CD4-positive, alpha-beta T cell treated with Interferon alpha-2 for 1 hour (primary cell): ENCODE measurements at regions not wholly inside any gene's neighbourhood (a gene's known extent, or its start where the extent isn't known, plus 50 kb on each side); places are given as distances from the start of the nearest gene placed in this dataset.
"Not testable (repeated sequence)": the region's sequence is repeated elsewhere in the genome, so short reads cannot be mapped to it uniquely, and the experiment has no call there.

Experiments used
- DNase-seq, 2 donors: peaks; one replicate each; pipeline ENCODE4 v3.0.0-alpha.2; 2020 to 2022

DNA sequence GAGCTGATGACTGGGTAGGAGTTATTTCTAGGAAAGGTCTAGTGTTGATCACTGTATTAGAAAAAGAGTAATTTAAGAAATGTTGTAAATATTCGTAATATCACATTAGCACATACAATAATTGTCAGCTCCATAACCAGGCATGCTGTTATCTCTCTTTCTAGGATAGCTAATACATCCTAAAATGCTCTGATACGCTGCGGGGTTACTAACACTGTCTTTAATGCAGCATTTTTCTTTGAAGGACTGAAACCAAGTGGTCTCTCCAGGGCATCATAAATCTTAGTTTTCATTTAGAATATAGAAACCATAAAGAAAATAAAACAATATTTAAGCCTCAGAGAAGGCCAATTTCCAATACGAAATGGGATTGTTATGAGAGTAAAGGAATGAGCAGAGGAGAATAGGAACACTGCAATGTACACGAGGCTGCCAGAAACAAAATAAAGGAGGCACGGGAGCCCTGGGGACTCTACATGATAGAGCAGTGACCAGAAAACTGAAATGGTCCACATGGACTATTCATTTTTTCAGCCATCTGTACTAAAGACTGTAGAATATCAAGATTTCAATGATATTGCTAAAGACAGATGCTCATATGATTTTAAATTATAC, 1606.7 kb upstream of the AGA start:
- DNase-seq = no peak

DNA sequence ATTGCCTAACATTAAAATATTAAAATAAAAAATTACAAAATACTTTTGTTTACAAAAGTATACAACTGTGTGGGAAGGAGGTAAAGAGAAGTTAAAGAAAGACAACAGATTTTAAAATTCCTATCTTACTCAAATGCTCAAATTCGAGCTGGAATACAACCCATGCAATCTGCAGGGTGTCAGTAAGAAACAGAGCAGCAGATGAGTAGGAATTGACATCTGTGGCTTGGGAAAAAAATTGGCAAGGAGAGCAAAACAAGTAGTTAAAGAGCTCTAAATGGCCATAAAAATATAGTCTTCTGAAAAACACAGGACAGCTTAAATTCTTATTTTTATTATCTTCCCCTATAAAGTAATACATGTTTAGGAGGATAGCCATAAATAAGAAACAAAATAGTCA, 1609.0 kb upstream of the AGA start:
- DNase-seq = no peak

DNA sequence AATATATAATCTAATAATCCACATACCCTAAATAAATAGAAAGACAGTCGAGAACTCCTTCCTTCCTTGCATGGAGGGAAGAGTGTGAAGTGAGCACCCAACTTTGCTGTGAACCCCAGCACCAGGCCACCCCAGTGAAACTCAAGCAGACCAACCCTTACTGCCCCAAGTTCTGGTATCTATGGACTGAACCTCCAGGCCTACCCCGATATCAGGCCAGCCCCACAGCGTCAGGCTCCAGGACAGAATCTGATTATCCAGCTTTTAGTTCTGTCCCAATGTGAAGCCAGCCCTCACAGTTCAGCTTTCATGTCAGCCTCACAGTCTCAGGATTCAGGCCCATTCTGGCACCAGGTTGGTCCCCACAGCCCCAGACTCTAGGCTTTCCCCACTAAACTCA, 1617.2 kb upstream of the AGA start:
- no peak for DNase-seq

DNA sequence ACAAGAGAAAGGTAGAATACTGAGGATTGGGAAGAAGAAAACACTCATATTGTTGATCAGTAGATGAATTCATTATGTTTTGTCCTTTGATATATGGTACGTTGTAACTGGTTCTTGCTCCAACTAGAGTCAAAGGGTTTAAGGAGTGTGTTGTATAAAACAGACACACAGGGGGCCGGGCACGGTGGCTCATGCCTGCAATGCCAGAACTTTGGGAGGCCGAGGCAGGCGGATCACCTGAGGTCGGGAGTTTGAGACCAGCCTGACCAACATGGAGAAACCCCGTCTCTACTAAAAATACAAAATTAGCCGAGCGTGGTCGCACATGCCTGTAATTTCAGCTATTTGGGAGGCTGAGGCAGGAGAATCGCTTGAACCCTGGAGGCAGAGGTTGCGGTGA, 1624.0 kb upstream of the AGA start:
- not testable (repeated sequence) for DNase-seq

DNA sequence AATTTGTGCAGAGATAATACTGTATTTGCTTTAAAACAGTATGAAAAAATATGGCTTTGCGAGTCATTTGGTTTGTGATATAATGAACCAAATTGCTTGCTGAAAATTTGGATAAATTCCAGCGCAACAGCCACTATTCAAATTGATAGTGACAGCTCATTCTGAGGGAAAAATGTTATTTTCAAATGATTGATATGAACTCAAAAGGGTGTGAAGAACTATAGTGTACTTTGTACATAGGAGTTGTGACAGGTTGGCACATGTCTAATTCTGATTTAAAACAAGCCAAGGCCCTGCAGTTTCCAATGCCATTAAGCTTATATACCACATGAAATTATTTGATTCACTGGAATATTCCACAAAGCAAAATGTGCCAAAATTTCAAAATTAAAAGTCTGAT, 1628.9 kb upstream of the AGA start:
- no peak for DNase-seq

DNA sequence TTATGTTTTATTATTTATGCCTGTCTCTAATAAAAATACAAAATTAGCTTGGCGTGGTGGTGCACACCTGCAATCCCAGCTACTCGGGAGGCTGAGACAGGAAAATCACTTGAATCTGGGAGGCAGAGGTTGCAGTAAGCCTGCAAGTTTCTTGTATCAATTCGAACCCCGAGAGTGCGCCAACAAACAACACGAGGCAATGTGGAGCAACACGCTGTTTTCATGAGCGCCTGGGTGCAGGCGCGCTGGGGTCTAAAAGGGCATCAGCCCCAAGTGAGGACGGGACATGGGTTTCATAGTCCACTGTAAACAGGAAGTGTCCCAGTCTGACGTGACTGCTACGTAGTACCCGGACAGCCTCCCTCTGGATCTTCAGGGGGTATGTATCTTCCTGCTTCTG, 1634.6 kb upstream of the AGA start:
- no peak for DNase-seq

DNA sequence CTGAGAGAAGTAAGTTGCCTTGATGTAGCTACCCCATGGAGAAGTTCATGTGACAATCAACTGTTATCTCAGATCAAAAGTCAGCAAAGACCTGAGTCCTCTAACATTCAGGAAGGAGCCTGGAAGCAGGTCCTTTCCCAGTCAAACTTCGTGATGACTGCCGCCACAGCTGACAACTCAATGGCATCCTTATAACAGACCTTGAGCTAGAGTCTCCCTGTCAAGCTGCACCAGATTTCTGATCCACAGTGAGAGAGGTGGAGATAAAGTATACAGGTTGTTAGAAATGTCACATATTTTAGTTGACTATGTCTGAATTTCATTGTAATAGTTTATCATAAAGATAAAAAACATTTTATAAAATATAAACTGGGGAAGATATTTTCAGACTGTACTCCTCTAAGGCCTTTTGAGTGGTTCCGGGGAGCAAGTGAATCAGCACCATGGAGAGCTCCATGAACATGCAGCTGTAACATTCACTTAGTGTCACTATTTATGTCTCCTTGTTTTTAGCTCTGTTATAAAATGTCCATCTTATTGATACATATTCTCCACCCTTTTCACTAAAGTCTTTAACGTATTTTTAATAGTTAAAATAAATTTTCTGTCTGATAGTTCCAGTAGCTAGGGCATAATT, 1653.5 kb upstream of the AGA start:
- DNase-seq = no peak

DNA sequence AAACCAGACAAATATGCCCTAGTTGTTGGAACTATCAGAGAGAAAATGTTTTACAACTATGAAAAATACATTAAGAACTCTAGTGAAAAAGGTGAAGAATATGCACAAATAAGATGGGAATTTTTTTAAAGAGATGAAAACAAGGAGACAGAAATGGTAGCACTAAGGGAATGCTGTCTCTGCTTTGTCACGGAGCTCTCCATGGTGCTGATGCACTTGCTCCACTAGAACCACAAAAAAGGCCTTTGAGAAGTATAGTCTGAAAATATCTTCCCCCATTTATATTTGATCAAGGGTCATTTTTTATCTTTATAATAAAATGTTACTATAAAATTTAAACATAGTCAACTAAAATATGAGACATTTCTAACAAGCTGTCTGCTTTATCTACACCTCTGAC, 1655.5 kb upstream of the AGA start:
- DNase-seq = no peak

DNA sequence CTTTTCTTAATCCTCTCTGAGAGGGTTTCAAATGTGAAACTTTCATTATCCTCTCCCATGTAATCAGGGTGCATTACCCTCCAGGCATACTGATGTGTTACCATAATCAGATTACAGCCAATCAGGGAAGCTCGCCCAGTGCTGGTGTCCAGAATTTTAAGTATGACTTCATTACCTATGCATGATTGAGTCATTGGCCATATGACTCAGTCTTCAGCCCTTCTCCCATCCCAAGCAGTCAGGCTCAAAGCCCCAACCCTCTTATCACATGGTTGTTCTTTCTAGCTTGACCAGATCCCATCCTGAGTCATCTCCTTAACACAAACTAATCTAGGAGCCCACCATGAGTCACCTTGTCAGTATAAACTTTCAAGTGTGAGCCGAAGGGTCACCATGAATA, 1668.1 kb upstream of the AGA start:
- DNase-seq = no peak

DNA sequence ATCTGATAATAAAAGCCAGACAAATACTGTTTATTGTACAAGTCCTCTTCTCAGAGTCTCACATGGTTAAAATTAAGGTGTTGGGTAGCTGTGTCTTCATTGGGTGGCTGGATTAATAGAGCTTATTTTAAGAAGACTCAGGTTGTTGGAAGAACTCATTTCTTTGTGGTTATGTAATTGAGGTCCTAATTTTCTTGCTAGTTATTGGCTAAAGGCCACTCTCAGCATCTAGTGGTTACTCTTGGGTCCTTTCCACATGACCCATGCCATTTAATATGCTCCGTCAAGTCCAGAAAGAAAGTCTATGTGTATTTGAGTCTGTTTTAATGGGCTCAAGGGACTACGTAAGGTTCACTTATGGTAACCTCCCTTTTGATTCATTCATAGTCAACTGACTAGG, 1668.6 kb upstream of the AGA start:
- DNase-seq = no peak

DNA sequence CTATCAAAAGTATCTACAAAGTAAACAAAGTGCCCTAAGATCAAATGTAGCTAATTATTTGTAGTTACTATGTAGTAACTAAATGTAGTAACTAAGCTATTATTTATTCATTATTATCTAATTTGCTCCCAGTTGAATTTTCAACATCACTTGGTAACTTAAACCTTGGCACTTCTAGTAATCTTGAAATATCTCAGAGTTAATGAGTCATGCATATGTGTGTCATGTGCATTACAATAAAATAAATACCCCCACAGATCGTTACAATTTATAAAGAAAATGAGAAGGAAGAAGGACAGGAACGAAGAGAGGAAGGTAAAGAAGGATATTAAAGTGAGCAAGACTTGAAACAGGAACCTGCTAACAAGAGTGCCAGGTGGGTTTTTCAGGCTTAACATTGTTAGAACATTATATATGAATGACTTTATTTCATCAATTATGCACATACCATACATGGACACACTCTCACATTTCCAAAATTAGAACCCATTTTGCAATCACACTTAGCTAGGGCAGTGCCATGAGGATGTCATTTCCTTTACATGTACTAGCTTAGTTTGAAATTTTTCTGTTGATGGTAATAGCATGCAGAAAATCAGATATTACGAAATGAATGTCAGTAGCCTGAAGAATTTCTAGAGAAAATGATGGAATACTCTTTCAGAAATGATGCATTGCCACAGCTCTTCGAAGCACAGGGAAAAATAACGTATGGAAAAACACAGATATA, 1670.4 kb upstream of the AGA start:
- DNase-seq = no peak

DNA sequence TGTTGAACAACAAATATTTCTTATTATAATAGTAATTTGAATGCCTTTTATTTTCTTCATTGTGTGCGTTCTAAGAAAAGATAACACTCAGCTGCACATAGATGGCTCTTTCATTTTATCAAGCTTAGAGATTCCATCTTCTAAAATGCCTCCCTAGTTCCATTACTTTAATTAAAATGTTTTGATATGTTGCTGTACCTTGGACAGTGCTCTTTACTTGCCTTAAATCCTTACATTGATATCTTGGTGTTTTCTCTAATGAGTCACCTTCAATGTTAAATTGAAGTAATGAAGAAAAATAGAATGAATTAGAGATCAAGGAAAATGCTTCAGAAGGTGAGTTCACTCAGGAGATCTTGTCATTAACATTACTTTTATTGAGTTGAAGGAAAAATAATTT, 1672.4 kb upstream of the AGA start:
- no peak for DNase-seq

DNA sequence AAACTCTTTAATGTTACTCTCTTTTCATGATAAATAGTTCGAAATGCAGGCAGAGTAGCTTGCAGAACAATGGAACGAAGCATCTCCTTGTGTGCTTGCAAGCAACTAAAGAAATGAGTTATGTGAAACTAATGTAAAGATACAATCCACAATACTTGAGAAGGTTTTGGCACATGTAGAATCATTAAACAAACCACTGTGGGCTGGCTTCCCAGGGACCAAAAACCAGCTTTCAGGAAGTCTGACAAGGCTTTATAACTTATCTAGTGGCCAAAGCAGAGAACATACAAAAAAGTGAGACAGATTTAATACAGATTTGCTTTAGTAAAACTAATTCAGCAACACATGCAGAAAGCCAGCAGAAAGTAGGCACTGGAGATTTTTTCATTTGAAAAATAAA, 1673.8 kb upstream of the AGA start:
- no peak for DNase-seq

DNA sequence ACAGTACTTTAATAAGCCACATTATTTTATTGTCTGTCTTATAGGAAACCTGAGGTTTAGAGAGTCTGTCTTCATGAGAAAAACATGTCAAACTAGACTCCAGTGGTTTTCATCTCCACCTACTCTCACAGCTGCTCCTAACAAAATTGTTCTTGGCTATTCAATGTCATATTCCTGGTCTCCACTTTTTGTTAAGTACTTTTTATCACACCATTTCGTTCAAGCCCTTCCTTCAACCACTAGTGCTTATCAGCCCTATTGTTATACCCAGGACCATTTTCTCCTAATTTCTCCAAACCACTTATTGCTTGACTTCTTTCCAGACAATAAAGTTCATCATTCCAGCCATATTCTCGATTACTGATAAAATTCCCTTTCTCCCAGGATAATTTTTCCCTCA, 1674.3 kb upstream of the AGA start:
- DNase-seq = no peak

DNA sequence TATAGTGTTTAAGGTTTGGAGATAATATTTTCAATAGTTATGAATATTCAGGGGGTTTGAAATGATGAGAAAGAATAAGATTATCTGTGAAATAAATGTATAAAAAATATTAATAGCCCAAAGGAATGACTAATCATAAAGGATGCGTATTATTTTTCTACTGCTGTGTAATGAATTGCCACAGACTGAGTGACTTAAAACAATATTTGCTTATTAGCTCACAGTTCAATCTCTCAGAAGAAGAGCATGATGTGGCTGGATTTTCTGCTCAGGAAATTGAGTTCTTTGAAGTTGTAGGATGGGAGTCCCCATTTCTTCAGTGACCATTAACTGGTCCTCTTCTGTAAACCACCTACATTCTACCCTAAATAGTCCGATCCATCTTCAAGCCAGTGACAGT, 1680.8 kb upstream of the AGA start:
- no peak for DNase-seq

DNA sequence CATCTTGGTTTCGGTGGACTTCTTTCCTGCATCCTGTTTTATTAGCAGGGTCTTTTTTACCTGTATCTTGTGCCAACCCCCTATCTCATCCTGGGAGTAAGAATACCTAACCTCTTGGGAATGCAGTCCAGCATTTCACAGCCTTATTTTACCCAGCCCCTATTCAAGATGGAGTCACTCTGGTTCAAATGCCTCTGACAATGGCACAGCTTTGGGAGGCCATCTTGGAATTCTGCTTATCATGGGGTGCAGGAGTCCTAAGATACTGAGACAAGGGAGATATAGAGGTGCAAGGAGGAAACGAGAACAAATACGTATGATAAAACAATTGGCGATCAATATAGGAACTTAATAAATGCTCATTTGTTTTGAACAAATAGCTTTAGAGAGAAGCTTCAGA, 1682.2 kb upstream of the AGA start:
- no peak for DNase-seq

DNA sequence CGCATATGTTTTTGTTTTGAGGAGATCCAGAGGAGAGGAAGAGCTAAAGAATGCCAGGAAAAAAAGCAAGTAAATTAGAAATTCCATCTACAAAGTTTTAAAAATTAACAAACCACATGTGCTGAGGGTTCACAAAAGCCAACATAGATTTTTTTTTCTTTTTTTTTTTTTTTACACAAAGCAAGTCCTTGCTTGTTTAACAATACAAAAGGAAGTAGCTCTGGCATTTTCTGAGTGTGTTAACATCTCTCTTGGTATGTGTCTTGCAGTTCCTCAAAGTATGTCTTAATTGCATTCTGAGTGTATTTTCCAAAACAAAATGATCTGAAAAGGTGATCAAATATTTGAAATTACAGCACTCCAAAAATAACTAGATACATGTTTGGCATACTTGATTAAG, 1682.7 kb upstream of the AGA start:
- DNase-seq = no peak

DNA sequence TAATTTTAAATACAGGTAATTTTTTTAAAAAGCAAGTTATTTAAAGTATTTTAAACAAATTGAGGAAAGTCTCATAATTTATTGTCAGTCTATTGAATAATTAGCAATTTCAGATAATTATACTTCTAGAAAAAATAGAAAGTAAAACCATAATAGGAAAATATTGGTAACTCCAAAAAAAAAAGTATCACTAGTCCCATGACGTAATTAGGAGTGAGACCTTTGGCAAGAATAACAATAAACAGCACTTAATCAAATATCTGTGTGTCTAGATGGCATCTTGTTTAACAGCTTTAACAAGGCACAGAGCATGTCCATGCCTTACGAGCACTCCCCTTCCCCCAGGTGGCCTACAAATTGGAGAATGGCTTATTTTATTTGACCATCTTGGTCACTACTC, 1683.6 kb upstream of the AGA start:
- DNase-seq = no peak

DNA sequence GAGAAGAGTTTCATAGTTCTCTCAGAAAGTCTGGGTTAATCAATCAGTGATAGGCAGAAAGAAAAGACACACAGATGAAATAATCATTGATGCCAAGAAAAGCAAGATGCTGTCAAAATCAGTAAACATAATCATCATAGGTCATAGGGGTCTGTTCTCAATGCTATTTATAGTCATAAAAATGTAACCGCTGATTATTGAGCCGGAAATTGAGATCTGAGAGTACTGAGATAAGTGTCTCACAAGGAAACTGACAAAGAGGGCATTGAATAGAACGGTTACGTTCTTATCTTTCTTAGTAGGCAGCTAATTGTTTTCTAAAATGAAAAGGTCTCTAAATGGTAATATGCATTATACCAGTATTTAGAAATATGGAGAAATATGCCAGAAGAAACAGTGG, 1686.1 kb upstream of the AGA start:
- DNase-seq = no peak

DNA sequence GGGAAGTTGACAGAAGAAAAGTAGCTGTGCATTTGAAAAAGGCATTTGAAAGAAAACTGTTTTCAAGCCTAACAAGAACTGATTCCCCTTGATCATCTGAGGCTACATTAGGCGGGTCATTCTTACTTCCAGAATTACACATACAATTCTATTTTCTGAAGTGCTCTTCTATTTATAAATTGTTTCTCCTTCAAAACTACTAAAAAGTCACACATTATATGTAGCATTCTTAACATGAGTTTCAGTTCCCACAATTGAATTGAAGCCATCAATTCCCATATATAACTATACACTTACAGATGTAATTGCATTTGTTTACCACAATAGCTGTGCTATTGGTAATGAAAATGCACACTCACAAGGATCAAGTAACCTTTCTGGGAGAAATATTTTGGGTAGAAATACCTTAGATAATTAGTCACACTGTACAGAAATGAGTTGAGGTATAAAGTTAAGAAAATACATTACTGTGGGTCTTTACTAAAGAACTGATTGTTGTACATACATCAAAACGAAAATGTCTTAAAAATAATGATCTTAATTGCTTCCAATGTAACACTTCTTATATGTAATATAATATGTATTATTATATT, 1688.0 kb upstream of the AGA start:
- DNase-seq = no peak

DNA sequence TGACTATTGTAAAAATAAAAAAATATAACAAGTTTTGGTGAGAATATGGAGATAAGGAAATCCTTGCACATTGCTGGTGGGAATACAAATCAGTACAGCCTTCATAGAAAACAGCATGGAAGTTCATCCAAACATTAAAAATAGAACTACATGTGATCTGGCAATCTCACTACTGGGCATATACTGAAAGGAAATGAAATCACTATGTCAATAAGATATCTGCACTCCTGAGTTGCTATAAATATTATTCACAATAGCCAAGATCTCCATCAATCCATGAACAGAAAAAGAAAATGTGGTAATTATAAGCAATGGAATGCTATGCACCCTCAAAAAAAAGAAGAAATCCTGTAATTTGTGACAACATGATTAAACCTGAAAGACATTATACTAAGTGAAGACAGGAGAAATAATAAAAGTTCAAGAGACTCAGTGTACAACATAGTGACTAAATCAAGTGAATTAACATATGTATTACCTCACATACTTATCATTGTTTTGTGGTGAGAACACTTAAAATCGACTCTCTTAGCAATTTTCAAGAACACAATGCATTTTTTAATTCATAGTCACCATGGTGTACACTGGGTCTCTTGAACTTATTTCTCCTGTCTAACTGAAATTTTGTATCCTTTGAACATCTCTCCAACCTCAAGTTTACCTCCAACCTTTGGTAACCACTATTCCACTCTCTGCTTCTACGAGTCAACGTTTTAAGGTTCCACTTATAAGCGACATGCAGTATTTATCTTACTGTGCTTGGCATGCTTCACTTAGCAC, 1703.7 kb upstream of the AGA start:
- no peak for DNase-seq

DNA sequence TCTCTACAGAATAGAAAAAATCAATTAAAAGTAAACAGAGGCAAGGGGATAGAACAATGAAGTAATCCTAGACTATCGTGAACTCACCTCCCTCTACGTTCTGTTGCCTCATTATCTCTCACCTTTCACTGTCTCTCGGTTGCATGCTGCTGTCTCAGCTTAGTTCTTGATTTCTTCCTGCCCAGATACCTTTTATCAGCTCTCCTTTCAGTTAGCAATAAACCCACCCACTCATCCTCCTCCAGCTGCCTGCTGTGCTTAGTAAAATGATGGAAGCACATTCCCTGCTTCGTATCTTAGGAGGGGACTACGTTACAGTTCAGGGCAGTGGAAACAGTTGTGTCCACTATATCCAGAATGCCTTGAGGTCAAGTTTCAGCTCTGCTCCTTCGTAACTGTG, 1709.5 kb upstream of the AGA start:
- no peak for DNase-seq

DNA sequence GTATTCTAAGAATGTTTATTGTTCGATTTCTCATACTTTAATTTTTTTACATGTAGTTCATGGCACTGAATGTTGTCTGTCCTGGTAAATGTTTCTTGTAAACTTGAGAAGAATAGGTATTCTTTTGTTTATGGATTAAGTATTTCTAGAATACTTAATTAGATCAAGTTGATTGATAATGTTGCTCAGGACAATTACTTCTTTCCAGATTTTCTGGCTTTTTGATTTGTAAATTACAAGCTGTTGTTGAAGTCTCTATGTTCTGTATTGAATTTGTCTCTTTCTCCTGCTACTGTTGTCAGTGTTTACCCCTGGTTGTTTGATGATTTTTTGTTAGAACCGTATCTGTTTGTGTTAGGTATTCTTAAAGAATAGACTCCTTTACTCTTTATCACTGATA, 1720.9 kb upstream of the AGA start:
- no peak for DNase-seq
